SH-SY5Y (cell line): ENCODE measurements at regions not wholly inside any gene's neighbourhood (a gene's known extent, or its start where the extent isn't known, plus 50 kb on each side); places are given as distances from the start of the nearest gene placed in this dataset.

ENCODE experiments used
- GATA2 ChIP-seq: IDR thresholded peaks from 2 replicates; pipeline ENCODE4 v1.6.1; 2011; ENCODE audit warnings: mild to moderate bottlenecking, low read depth, low read length
- GATA3 ChIP-seq: IDR thresholded peaks from 2 replicates; pipeline ENCODE4 v1.6.1; 2011; ENCODE audit warnings: low read depth, mild to moderate bottlenecking, low read length, moderate library complexity

DNA sequence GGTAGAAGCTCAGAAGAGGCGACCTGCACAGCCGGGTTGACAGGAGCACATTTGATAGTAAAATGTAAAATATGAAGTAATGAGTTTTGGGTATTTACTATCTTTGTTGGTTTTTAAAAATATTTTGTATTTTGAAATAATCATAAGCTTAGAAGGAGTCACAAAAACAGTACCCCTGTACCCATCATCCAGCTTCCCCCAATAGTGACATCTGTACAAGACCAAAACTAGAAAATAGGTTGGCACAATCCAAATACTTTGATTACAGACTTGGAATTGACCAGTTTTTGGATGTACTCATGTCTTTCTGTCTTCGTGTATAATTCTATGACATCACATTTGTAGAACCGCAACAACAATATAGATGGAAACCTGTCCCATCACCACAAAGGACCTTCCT, 413.1 kb upstream of the PODXL start:
- no peak for TF ChIP-seq GATA3
- TF ChIP-seq GATA2 = no peak
